Endometrial microvascular endothelial cells (primary cell): ENCODE measurements at regions not wholly inside any gene's neighbourhood (a gene's known extent, or its start where the extent isn't known, plus 50 kb on each side); places are given as distances from the start of the nearest gene placed in this dataset.
"Not testable (repeated sequence)": the region's sequence is repeated elsewhere in the genome, so short reads cannot be mapped to it uniquely, and the experiment has no call there.

Source experiments
- in situ Hi-C: cut with HindIII; loops from 2 replicates; pipeline ENCODE4 v1.10.0; 2017; ENCODE audit warnings: low sequenced_read_pairs, low pct_unique_long_range_greater_than_20kb; ENCODE audit errors: inconsistent ontology term

DNA sequence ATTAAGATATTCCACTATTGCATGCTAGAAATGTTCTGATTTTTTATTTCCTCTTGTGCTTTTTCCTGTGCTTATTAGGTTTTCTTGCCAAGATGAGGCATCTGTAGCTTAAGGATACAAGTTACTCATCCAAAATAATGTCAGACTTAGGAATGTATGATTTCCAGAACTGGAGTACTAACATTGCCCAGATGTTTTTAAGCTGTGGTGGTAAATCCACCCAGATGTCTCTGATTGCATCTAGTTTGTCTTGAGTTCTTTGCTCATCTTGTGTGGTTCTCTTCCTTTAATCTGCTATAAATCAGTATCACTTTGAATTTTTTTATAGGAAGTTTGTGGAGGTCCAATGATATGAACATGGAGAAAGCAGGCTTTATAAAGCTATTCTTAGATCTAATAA, 337.5 kb upstream of the ZNF608 start:
- in situ Hi-C loops = no loop called here

DNA sequence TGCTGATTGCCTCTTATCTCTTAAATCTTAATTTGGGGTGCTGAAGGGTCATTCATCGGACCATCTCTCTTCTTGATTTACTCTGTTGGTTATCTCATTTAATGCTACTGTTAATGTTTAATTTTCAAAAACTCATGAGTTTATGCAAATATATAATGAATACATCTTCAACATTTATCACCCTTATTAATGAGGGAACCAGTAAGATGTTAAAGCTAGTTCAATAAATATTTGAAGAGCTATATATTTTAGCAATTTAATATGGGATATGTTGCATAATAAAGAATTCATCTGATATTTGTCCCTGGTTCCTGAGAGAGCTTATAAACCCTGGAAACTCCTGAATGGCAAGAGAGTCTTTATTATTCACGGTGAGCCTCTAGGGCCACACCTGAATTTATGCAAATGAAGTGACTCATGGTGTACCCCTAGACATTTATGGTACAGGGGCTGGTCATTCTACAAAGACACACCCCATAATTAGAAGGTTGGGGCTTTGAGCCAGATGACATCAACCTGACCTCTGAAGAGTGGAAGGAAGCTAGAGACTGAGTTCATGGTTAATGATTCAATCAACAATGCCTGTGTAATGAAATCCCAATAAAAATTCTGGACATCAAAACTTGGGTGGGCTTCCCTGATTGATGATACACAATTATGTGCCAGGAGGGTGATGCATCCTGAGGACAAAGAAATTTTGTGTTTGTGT, 339.5 kb upstream of the ZNF608 start:
- in situ Hi-C loops = no loop called here

DNA sequence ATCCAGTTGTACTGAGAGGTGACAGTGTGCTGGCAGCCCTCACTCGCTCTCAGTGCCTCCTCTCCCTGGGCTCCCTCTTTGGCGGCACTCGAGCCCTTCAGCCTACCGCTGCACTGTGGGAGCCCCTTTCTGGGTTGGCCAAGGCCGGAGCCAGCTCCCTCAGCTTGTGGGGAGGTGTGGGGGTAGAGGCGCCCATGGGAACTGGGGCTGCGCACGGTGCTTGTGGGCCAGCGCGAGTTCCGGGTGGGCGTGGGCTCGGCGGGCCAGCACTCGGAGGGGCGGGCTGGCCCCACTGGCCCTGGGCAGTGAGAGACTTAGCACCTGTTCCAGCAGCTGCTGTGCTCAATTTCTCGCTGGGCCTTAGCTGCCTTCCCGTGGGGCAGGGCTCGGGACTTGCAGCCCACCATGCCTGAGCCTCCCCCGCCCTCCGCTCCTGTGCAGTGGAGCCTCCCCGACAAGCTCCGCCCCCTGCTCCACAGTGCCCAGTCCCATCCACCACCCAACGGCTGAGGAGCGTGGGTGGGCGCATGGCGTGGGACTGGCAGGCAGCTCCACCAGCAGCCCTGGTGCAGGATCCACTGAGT, 342.2 kb upstream of the ZNF608 start:
- in situ Hi-C loops = no loop called here

DNA sequence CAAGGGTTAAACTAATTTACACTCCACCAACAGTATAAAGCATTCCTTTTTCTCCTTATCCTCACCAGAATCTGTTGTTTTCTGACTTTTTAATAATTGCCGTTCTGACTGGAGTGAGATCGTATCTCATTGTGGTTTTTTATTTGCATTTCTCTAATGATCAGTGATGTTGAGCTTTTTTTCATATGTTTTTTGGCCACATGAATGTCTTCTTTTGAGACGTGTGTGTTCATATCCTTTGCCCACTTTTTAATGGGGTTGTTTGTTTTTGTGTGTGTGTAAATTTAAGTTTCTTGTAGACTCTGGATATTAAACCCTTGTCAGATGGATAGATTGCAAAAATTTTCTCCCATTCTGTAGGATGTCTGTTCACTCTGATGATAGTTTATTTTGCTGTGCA, 345.7 kb upstream of the ZNF608 start:
- in situ Hi-C loops = not testable (repeated sequence)

DNA sequence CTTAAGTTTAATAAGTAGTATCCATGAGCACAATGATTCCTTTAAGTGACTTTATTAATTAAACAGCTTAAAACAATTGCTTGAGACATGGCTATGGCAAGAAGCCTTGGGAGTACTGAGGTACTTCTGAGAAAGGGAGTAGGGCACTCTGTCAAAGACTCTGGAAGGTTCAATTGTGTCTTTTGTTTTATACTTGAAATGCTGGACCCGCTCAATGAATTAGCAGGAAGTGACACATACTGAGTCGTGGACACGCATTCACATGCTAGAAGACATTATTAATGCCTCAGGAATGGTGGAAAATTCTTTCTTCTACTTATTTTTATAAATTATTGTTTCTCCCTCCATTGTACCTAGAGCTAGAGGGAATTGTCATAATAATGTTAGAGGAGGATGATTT, 347.3 kb upstream of the ZNF608 start:
- in situ Hi-C loops = no loop called here

DNA sequence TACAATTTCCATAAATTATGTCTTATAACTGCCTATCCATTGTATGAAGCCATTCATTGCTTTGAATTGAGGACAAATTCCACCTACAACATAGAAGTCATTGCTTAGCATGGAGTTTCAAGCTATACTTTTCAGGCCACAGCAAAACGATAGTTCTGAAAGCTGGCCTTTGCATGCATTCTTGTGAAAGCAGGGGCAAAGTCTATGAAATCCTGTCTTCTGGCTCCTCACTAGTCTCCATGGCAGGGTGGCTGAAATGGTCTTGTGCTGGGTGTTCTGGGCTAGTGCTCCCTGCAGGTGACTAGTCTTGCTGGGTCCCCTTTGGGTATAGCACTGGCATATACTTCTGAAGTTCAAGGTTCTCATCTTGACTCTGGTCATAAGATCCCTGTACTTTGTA, 353.9 kb upstream of the ZNF608 start:
- in situ Hi-C loops = no loop called here

DNA sequence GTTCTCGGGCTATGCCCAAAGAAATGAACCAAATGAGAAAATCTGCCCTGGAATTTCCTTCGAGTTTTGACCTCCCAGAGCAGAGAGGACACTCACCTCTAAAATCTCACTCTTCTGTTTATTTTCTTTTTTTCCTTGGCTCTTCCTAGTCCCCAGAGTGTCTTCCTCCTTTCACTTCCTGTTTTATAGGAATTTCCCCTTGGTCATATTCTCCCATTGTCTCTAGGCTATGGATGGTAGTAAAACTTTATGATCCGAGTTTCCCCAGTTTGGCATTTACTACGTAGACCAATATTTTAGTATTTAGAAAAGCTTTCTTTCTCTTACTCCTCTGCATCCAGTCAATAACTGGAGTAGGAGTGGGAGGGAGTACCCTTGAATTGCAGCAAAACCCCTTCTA, 354.5 kb upstream of the ZNF608 start:
- in situ Hi-C loops = no loop called here

DNA sequence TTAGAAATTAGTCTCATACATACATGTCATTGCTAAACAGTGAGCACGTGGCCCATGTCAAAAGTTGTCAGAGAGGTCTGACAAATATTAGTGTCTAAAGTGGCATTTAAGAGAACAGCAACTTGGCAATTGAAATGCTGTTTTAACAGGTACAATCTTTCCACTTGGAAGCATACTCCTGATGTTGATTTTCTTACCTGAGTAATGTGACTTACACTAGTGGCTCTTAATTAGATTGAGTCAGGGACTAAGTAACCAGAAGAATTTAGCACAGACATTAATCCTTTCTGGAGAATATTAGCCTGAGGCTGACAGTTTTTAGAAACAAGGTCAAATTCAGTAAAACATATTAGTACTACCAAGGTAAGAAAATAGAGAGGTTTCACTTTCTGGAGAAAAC, 357.0 kb upstream of the ZNF608 start:
- in situ Hi-C loops = no loop called here

DNA sequence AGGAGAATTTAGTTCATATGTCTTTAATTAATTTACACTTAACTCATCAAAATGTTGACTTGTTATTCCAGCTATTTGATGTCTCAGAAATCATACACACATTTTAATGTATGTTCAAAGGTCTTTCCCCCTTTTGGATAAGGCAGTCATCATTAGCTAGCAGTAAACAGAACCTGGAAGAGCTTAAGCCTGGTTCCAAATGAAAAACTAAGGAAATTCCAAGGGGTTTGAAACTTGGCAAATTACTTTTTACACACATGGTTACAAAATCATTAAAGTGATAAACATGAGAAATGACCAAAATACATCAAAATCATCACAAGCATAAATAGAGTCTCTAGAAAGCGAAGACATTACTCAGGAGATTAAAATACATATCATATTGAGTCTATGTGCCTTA, 359.8 kb upstream of the ZNF608 start:
- in situ Hi-C loops = no loop called here

DNA sequence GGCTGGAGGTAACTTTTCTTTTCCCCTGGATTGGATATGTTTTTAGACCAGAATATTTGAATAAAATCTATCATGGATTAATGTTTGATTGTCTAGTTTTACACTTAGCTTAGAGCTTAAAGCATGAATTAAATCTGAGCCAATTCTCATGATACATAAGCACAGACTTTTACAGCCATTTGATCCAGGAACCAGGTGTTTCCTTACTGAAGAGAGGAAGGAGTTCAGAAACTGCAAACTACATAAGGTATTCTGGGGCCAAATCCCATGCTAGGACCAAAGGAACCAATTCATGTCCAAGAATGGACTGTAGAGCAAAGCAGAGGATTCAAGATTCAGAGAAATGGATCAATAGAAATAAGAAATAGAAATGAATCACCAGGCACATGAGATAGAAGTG, 360.4 kb upstream of the ZNF608 start:
- in situ Hi-C loops = no loop called here

DNA sequence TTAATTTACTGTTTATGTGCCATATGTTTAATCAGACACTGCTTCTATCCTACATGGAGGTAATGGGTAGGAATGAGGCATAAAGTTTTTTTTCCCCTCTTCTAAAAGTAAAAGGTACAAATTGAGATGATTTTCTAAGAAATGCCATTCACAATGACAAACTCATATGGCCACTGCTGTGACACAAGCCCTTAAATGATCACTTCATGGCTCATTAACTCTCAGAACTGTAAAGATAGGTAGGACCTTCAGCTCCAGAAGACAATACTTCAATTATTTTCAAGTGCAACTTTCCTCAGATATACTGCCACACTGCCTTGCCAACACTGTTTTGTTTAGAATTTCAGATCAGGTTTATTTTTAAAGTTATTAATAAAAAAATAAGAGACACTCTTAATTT, 362.9 kb upstream of the ZNF608 start:
- in situ Hi-C loops = no loop called here

DNA sequence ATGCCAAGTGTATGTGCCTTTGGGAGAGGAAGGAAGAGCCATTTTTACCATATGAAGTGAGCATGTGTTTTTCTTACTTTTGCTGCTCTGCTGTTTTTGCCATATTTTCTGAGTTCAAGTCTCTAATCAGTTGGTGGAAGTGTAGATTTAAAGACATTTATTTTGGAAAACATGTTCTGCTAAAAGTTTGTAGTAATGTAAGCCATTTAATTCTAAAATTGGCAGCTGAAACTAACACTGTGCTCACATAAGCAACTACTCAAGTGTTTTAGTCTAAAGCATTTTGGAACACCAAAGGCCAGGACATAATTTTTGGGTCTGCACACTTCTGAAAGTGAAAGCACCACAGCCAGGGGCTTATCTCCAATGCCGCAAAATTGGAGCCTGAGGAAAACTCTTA, 363.4 kb upstream of the ZNF608 start:
- in situ Hi-C loops = no loop called here

DNA sequence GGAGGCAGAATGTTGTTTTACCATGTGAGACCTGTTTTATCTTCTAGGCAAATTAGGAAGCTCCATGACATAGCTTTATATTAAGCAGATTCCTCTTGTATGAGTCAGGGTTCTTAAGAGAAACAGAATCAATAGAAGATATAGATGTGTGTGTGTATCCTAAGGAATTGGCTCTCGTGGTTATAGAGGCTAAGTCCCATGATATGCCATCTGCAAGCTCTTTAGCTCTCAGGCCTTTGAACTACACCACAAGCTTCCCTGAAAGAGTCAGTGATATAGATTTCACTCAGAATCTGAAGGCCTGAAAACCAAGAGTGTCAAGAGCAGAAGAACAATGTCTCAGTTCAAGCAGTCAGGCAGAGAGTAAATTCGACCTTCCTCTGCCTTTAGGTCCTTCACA, 365.8 kb upstream of the ZNF608 start:
- in situ Hi-C loops = no loop called here

DNA sequence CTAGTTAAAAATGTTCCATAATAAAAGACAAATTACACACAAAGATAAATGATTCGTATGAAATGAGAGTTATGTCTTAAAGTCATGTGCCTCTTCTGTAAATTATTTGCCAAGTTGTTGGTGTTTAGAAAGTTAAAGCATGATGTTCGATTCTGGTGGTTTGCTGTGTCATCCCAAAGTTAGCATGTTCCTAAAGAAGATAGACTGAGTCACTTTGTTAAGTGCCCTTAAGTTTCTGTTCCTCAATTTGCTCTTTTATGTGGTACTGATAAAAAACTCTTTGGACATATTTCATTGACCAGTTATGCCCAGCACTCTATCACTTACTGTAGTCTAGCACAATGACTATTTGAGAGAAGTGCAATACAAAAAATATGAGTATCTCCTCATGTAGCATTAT, 366.9 kb upstream of the ZNF608 start:
- in situ Hi-C loops = no loop called here

DNA sequence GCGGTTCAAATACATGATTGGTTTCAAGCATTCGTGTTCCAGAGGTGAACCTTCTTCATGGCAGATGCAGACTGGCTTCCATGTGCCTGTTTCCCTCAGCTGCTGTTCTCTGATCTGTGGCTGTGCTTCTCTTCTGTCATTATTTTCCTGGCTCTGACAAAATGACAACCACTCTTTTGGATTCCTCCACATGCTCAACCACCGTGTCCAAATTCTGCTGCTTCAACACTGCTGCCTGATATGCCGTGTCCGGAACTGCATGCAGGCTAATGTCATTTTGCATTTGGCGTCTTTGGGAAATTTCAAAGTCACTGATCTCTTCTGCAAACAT, 368.7 kb upstream of the ZNF608 start:
- in situ Hi-C loops = no loop called here

DNA sequence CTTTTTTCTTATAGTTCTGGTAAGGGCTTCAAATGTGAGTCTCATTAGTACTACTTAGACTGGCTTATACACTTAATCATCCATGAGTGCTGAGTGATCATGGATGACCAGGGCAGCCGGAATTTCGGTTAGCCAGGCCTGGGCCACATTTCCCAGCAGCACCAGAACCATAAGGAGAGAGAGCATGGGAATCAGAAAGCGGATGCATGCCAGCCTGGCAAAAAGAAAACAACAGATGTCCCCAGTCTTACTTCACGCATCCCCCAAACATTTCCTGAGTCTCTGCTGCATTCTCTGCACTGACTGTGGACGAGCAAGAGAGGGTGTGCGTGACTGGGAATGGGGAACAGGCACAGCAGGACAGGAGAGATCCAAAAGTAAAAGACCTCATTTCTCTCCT, 371.1 kb upstream of the ZNF608 start:
- in situ Hi-C loops = no loop called here

DNA sequence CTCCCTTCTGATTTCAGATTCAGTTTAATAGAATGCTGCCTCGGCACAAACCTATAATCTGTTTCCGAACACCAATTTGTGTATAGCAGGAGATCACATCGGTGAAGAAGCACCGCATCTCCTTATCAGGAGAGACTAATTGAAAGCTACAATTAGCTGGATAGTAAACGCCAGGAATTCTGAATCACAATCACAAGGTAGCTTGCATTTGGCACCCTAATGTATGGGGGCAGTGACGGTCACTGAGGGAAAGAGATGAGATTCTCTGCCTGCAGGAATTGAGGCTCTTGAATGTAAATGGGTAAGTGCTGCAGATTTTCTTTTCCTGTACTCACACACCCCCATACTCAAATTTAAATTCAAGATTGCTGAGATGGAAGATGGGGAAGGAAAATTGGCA, 373.6 kb upstream of the ZNF608 start:
- in situ Hi-C loops = no loop called here

DNA sequence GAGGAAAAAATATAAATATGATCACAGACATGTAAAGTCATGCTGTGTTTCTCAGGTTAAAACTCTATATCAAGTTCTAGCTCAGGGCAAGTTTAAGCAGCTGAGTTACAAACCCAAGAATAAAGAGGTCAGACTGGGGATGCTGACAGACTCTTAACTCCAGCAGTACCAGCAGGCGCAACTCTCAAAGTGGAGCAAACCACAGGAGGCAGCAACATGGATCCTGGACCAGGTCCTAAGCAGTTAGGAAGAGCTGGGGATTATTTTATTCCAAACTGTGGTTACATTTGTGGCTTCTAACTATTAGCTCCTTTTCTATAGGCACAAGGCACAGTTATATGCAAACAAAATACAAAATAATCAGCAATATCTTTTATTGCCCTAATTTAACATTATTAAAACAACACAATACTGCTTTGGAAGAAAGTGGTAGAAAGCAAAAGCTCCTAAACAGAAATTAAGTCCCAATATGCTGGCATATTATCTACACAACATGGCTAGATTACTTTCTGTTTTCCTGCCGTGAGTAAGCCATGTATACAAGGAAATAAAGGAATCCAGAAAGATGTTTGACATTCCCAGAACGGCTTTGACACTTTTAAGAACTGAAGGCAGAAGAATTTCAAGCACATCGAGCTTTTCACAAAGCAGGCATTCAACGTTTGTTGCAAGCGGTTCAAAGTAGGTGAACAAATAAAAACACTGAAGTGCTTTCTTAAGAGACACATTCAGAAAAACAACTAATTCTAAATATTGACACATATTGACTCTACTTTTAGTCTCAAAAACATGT, 378.8 kb upstream of the ZNF608 start:
- in situ Hi-C loops = no loop called here

DNA sequence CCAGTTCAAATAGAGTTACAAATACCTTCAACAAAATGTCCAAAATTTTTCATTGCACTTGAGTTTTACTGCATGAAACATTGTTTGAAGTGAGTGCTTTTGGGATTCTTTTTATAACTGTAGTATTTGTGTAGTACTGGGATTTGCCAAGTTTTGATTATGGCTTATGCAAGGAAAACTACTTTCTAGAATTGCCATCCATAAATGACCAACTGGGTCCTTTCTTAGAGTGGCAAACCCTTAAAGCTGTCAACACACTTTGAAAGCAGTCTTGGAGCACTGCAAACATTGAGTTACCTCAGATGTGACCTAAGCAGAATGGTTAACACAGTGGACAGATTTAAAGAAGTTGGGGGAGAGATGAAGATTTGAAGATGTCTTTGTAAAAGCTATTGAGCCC, 379.6 kb upstream of the ZNF608 start:
- in situ Hi-C loops = no loop called here

DNA sequence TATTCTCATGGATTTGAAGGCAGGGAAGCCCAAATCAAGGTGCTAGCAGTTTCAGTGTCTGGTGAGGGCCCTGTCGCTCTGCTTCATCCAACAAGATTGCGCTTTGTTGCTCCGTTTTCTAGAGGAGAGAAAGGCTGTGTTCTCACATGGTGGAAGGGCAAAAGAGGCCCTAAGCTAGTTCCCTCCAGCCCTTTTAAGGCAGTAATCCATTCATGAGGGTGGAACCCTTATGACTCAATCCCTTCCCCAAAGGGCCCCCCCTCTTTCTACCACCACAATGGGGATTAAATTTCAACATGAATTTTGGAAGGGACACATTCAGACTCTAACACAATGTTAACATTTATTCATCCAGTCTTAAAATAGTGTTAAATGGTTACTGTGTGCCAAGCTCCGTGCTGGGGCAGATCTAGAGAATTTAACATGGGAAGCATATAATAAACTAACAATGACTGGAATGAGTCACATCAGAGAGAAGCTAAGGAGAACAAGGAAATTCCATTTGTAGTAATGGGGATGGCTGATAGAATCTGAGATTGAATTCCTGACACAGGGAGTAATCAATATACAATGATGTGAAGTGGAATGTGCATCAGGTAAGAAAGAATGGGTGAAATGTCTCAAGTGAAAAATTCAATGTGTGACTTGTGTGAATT, 382.8 kb upstream of the ZNF608 start:
- in situ Hi-C loops = no loop called here
